GM12891 (cell line): ENCODE measurements at regions not wholly inside any gene's neighbourhood (a gene's known extent, or its start where the extent isn't known, plus 50 kb on each side); places are given as distances from the start of the nearest gene placed in this dataset.

Experiments used
- DNase-seq: peaks from one replicate; pipeline ENCODE4 v3.0.0; 2011; ENCODE audit warnings: low spot score; ENCODE audit not compliant: insufficient read length
- FAIRE-seq: peaks from 2 replicates; lab custom pipeline; 2011; peaks lifted over from hg19 to GRCh38; lab: Jason Lieb, UNC
- PAX5 ChIP-seq: IDR thresholded peaks from 2 replicates; pipeline ENCODE4 v1.6.1; 2011; ENCODE audit warnings: low read length, moderate library complexity, mild to moderate bottlenecking; ENCODE audit not compliant: insufficient read depth, severe bottlenecking
- POLR2A ChIP-seq: IDR thresholded peaks from 2 replicates; pipeline ENCODE4 v1.6.1; 2011; ENCODE audit warnings: low read depth, low read length, control low read depth
- POLR2AphosphoS5 ChIP-seq: IDR thresholded peaks from 2 replicates; pipeline ENCODE4 v1.6.1; 2011; ENCODE audit warnings: low read depth, low read length, control low read depth
- POU2F2 ChIP-seq: IDR thresholded peaks from 2 replicates; pipeline ENCODE4 v1.6.1; 2011; ENCODE audit warnings: low read depth, mild to moderate bottlenecking, control low read depth, low read length, moderate library complexity
- SPI1 ChIP-seq: IDR thresholded peaks from 2 replicates; pipeline ENCODE4 v1.6.1; 2011; ENCODE audit warnings: low read depth, low read length, control low read depth
- TAF1 ChIP-seq: IDR thresholded peaks from 2 replicates; pipeline ENCODE4 v1.6.1; 2011; ENCODE audit warnings: low read depth, low read length, control low read depth

- FAIRE-seq (no peak), DNase-seq (no peak)
- TF ChIP-seq POLR2A (no peak), SPI1 (0 out of 2 replicates have a peak, but pooled peaks have one; percentile 15)
These were observed 57.6 kb upstream of the FZD7 start for GRCh38 chr2:201975964-201976612.

DNA sequence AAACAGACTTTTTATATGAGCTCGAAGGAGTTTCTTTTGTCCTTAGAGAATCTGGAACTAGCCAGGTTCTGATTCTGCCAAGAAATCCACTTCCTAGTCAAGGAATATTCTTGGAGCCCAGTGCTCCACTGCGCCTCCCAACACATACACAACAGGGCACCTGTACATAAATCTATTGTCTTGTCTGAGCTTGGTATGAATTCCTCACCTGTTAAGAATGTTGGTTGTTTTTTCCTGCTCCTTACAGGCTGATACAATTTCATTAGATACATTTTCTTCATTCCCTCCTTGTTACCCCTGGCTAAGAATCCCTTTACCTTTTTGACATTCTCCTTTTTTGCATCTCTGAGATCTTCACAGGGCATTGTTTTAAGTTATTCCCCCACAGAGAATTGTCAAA lies 56.0 kb upstream of the FZD7 start:
- DNase-seq, result no peak
- FAIRE-seq, result no peak
- TF ChIP-seq POLR2AphosphoS5 (no peak), SPI1 (no peak), TAF1 (no peak), POU2F2 (no peak), POLR2A (no peak), PAX5 (no peak)

GRCh38 chr2:201978333-201978732 lies 55.3 kb upstream of the FZD7 start:
- no peak for FAIRE-seq
- no peak for DNase-seq
- no peak for TF ChIP-seq PAX5

DNA sequence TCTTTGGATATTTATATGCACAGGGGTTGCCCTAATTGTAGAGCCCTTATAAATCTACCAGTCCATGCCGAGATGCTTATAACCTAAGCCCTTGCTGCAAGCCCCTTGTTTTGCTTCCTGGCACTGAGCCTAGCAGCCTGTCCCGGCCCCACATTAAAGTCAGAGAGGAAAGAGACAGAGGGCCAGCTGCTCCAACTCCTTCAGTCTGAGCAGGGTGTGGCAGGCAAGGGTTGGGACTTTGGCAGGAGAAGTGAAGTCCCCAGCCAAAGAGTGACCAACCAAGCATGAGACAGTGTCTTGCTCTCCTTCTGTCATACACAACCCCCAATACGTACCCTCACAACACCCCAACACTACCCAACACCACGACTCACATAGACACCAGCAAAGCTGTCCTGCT lies 54.7 kb upstream of the FZD7 start:
- no peak for DNase-seq
- TF ChIP-seq POLR2A, result no peak
- no peak for TF ChIP-seq POU2F2
- no peak for TF ChIP-seq POLR2AphosphoS5
- no peak for TF ChIP-seq PAX5
- TF ChIP-seq TAF1, result no peak
- TF ChIP-seq SPI1, result no peak
- FAIRE-seq, result no peak

DNA sequence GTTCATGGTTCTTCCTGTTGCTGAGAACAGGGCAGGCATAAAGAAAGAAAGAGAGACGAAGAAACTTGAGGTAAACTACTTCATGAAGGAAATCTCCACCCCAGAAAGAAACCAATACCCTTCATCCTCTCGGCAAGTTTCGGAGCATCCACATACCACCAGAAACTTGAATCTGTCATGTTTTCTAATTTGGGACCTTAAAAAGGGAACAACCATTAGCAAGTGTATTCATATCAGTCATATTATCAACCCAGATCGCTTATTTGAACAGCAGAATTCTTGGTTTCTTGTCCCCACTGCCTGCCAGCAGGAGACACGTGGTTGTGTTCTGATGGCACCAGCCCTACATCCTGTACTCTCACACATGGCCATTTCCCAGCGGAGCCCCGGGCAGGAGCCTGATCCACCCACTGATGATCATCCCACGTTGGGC lies 53.2 kb upstream of the FZD7 start:
- TF ChIP-seq TAF1 (no peak), PAX5 (no peak)
- FAIRE-seq (no peak), DNase-seq (no peak)

GRCh38 chr2:201980946-201981345 lies 52.7 kb upstream of the FZD7 start:
- no peak for FAIRE-seq
- no peak for TF ChIP-seq POLR2AphosphoS5
- TF ChIP-seq POU2F2, result no peak
- TF ChIP-seq PAX5, result no peak
- no peak for TF ChIP-seq POLR2A
- TF ChIP-seq SPI1, result no peak
- TF ChIP-seq TAF1, result no peak

GRCh38 chr2:201983174-201983573 lies 50.5 kb upstream of the FZD7 start:
- no peak for FAIRE-seq
- no peak for TF ChIP-seq POLR2A
- no peak for DNase-seq

More at GRCh38 chr2:201980946-201981345, 52.7 kb upstream of the FZD7 start:
- DNase-seq, result no peak

GRCh38 chr2:201983800-201984199 lies 49.9 kb upstream of the FZD7 start:
- FAIRE-seq (no peak), DNase-seq (no peak)
- no peak for TF ChIP-seq POU2F2
- TF ChIP-seq PAX5, result no peak
- no peak for TF ChIP-seq POLR2AphosphoS5
- TF ChIP-seq SPI1, result no peak
- TF ChIP-seq TAF1, result no peak
- no peak for TF ChIP-seq POLR2A
